GM23248 (cell line): ENCODE measurements at regions not wholly inside any gene's neighbourhood (a gene's known extent, or its start where the extent isn't known, plus 50 kb on each side); places are given as distances from the start of the nearest gene placed in this dataset.

Experiments
- EZH2 ChIP-seq: fragments of 200-600 bp; sonication (generic); IDR thresholded peaks from 2 replicates; pipeline ENCODE4 v1.6.1; 2018; ENCODE audit warnings: antibody characterized with exemption, mild to moderate bottlenecking; ENCODE audit not compliant: insufficient read depth, poor library complexity, severe bottlenecking
- EZH2phosphoT487 ChIP-seq: fragments of 200-600 bp; sonication (generic); IDR thresholded peaks from 2 replicates; pipeline ENCODE4 v1.6.1; 2018; ENCODE audit warnings: antibody characterized with exemption, moderate library complexity, mild to moderate bottlenecking, low read depth; ENCODE audit not compliant: insufficient read depth

- TF ChIP-seq EZH2 (no peak), EZH2phosphoT487 (no peak)
These were observed 190.1 kb upstream of the GPRIN3 start for GRCh38 chr4:89497517-89498308.
